Spleen (tissue), 7 donors: ENCODE measurements at regions not wholly inside any gene's neighbourhood (a gene's known extent, or its start where the extent isn't known, plus 50 kb on each side); places are given as distances from the start of the nearest gene placed in this dataset.

Source experiments
- POLR2A ChIP-seq, 3 donors: fragments of 450-650 bp; IDR thresholded peaks; one replicate each; pipeline ENCODE4 v1.5.1; 2017; ENCODE audit warnings: antibody characterized with exemption in 3 of 3, mild to moderate bottlenecking in 1 of 3
- TF ChIP-seq, protein P1 (sequence below), 11 experiments: fragments of 200-600 bp in 7 of 11; fragments of 450-650 bp in 4 of 11; sonication (generic) in 4 of 11; IDR thresholded peaks in 8 of 11; conservative IDR thresholded peaks in 3 of 11; 1 replicate in 7 of 11; 2 replicates in 4 of 11; pipeline versions ENCODE4 v1.4.0 to v1.8.0; 2016 to 2021; ENCODE audit warnings: antibody characterized with exemption in 11 of 11, inconsistent platforms in 4 of 11, mild to moderate bottlenecking in 1 of 11
- donor health status: DM: no; HTN: no; CAD: no; lungs with moderate emphysema.
- donor health status: DM: no; HTN: no; CAD: no.
- donor health status: DM: no; HTN: no; CAD: no.

DNA sequence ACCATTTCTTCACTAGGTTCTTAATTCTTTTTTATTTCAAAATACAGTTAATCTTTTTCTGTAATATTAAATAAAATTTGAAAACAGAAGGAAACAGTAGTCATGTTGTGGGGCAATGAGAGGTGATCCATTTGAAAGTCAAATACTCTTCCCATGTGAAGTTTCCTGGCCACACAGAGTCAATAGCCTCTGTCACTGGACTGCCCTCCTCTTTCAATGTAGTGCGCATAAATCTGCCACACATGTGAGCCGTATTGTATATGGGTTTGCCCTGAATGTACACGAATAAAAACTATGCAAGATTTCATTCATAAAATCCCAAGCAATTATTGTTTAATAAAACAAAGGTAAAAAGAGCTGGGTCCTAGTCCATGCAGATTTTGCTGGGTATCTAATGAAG lies 59.1 kb downstream of the NKX6-1 start:
- TF ChIP-seq, protein P1, sequence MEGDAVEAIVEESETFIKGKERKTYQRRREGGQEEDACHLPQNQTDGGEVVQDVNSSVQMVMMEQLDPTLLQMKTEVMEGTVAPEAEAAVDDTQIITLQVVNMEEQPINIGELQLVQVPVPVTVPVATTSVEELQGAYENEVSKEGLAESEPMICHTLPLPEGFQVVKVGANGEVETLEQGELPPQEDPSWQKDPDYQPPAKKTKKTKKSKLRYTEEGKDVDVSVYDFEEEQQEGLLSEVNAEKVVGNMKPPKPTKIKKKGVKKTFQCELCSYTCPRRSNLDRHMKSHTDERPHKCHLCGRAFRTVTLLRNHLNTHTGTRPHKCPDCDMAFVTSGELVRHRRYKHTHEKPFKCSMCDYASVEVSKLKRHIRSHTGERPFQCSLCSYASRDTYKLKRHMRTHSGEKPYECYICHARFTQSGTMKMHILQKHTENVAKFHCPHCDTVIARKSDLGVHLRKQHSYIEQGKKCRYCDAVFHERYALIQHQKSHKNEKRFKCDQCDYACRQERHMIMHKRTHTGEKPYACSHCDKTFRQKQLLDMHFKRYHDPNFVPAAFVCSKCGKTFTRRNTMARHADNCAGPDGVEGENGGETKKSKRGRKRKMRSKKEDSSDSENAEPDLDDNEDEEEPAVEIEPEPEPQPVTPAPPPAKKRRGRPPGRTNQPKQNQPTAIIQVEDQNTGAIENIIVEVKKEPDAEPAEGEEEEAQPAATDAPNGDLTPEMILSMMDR (IDR thresholded peaks at IDR 0.05 in 8 of 11, conservative IDR thresholded peaks at IDR 0.05 in 3 of 11) = no peak
- TF ChIP-seq POLR2A (IDR thresholded peaks at IDR 0.05) = no peak
